22Rv1 (cell line): ENCODE measurements at regions not wholly inside any gene's neighbourhood (a gene's known extent, or its start where the extent isn't known, plus 50 kb on each side); places are given as distances from the start of the nearest gene placed in this dataset.

ENCODE experiments used
- ZFX ChIP-seq: fragments of 450-650 bp; IDR thresholded peaks from 2 replicates; pipeline ENCODE4 v1.6.1; 2017; ENCODE audit warnings: antibody characterized with exemption, borderline replicate concordance
- TF ChIP-seq, protein P1 (sequence below): fragments of 450-650 bp; IDR thresholded peaks from 2 replicates; pipeline ENCODE4 v1.5.1; 2017; ENCODE audit warnings: mild to moderate bottlenecking

DNA sequence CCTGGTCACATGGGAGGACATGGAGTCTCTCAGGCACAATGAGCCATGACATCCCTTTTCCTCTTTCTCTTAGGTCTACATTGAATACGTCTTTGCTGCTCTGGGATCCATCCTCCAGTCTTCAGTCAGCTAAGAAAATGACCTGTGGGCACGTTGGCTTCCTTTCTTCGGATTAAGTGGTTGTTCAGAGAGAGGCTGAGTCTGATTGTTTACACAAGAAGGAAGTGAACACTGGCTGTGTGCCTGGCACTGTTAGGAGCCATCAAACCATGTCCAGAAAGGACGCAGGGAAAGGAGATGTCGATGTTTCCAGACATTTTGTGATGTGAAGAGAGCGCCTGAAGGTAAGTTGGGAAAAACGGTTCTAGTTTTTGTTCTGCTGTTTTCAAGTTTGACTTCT, 309.9 kb upstream of the CDYL start:
- TF ChIP-seq, protein P1, sequence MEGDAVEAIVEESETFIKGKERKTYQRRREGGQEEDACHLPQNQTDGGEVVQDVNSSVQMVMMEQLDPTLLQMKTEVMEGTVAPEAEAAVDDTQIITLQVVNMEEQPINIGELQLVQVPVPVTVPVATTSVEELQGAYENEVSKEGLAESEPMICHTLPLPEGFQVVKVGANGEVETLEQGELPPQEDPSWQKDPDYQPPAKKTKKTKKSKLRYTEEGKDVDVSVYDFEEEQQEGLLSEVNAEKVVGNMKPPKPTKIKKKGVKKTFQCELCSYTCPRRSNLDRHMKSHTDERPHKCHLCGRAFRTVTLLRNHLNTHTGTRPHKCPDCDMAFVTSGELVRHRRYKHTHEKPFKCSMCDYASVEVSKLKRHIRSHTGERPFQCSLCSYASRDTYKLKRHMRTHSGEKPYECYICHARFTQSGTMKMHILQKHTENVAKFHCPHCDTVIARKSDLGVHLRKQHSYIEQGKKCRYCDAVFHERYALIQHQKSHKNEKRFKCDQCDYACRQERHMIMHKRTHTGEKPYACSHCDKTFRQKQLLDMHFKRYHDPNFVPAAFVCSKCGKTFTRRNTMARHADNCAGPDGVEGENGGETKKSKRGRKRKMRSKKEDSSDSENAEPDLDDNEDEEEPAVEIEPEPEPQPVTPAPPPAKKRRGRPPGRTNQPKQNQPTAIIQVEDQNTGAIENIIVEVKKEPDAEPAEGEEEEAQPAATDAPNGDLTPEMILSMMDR: no peak
- TF ChIP-seq ZFX: no peak
